IMR-90 (cell line): ENCODE measurements at regions not wholly inside any gene's neighbourhood (a gene's known extent, or its start where the extent isn't known, plus 50 kb on each side); places are given as distances from the start of the nearest gene placed in this dataset.

Experiments
- ATAC-seq: fragments of 200-7000 bp; cut with Tn5 transposase; 2 replicates; pipeline ENCODE4 v1.9.1; 2020; ENCODE audit warnings: low read depth, mild to moderate bottlenecking, moderate library complexity
- BruUV-seq: library from RNA; stranded (reverse); fragments of 400-500 nt; replicated peaks from 2 replicates; lab custom pipeline; 2021; lab: Mats Ljungman, UMichigan
- CTCF ChIA-PET: fragments of 300-600 bp; formaldehyde crosslinking; extraction: SDS; loops from one replicate; lab custom pipeline; 2021; ENCODE audit warnings: antibody characterized with exemption; lab: Yijun Ruan, JAX
- POLR2A ChIA-PET: fragments of 300-600 bp; sonication (Branson Sonifier 250); formaldehyde crosslinking; loops from one replicate; lab custom pipeline; 2022; ENCODE audit warnings: antibody characterized with exemption; ENCODE audit not compliant: unreplicated experiment; lab: Charles Lee
- DNase-seq: peaks from one replicate; pipeline ENCODE4 v3.0.0; 2013
- H2AFZ ChIP-seq: replicated peaks from 2 replicates; pipeline ENCODE3; 2013; ENCODE audit warnings: low read length, mild to moderate bottlenecking; ENCODE audit not compliant: poor library complexity
- H2AK5ac ChIP-seq: 2 replicates; pipeline ENCODE4 v1.6.1; 2013; ENCODE audit warnings: low read depth, low read length, inconsistent platforms
- H2AK9ac ChIP-seq: replicated peaks from 2 replicates; pipeline ENCODE3; 2013; ENCODE audit warnings: mild to moderate bottlenecking, low read depth, low read length, moderate library complexity; ENCODE audit not compliant: poor library complexity
- H2BK120ac ChIP-seq: 2 replicates; pipeline ENCODE4 v1.6.1; 2013; ENCODE audit warnings: low read depth, low read length, inconsistent platforms
- H2BK15ac ChIP-seq: 3 replicates; pipeline ENCODE4 v1.6.1; 2013; ENCODE audit warnings: low read depth, low read length, inconsistent platforms
- H2BK20ac ChIP-seq: 2 replicates; pipeline ENCODE4 v1.6.1; 2013; ENCODE audit warnings: low read depth, mild to moderate bottlenecking, inconsistent platforms, low read length, moderate library complexity
- H2BK5ac ChIP-seq: 2 replicates; pipeline ENCODE4 v1.6.1; 2013; ENCODE audit warnings: mild to moderate bottlenecking, low read depth, low read length, inconsistent platforms; ENCODE audit not compliant: poor library complexity, severe bottlenecking
- H3K14ac ChIP-seq: replicated peaks from 2 replicates; pipeline ENCODE4 v1.6.1; 2013; ENCODE audit warnings: low read depth, low read length, inconsistent platforms
- H3K18ac ChIP-seq: 2 replicates; pipeline ENCODE4 v1.6.1; 2013; ENCODE audit warnings: low read depth, low read length, control low read depth
- H3K23ac ChIP-seq: 2 replicates; pipeline ENCODE4 v1.6.1; 2013; ENCODE audit warnings: low read depth, low read length, inconsistent platforms
- H3K27ac ChIP-seq: 2 replicates; pipeline ENCODE4 v1.5.1; 2013; ENCODE audit warnings: mild to moderate bottlenecking, control low read depth, low read length; ENCODE audit not compliant: insufficient read depth
- H3K27me3 ChIP-seq: 2 replicates; pipeline ENCODE4 v1.6.1; 2013; ENCODE audit warnings: low read length; ENCODE audit not compliant: control insufficient read depth, insufficient read depth
- H3K36me3 ChIP-seq: 2 replicates; pipeline ENCODE4 v1.6.1; 2013; ENCODE audit warnings: low read length, mixed read lengths; ENCODE audit not compliant: control insufficient read depth, insufficient read depth
- H3K4ac ChIP-seq: 2 replicates; pipeline ENCODE4 v1.6.1; 2013; ENCODE audit warnings: low read depth, low read length, inconsistent platforms
- H3K4me1 ChIP-seq: 2 replicates; pipeline ENCODE4 v1.6.1; 2013; ENCODE audit warnings: low read length, mixed read lengths; ENCODE audit not compliant: control insufficient read depth, insufficient read depth
- H3K4me2 ChIP-seq: 2 replicates; pipeline ENCODE4 v1.6.1; 2013; ENCODE audit warnings: low read depth, mild to moderate bottlenecking, control low read depth, low read length, moderate library complexity
- H3K4me3 ChIP-seq: 2 replicates; pipeline ENCODE4 v1.5.1; 2013; ENCODE audit warnings: low read depth, mild to moderate bottlenecking, control low read depth, low read length, moderate library complexity; ENCODE audit not compliant: insufficient read depth
- H3K56ac ChIP-seq: 2 replicates; pipeline ENCODE4 v1.6.1; 2013; ENCODE audit warnings: low read length, inconsistent platforms; ENCODE audit not compliant: insufficient read depth; ENCODE audit errors: extremely low read depth
- H3K79me1 ChIP-seq, 2 experiments: 2 replicates each; pipeline ENCODE4 v1.6.1; 2013; ENCODE audit warnings: low read length in 2 of 2, inconsistent platforms in 1 of 2, low read depth in 1 of 2
- H3K9ac ChIP-seq: 2 replicates; pipeline ENCODE4 v1.6.1; 2013; ENCODE audit warnings: low read depth, low read length, control low read depth
- H3K9me1 ChIP-seq: 2 replicates; pipeline ENCODE4 v1.6.1; 2013; ENCODE audit warnings: low read length, inconsistent platforms; ENCODE audit not compliant: insufficient read depth
- H3K9me3 ChIP-seq: 2 replicates; pipeline ENCODE4 v1.6.1; 2013; ENCODE audit warnings: low read length; ENCODE audit not compliant: control insufficient read depth, insufficient read depth
- H4K20me1 ChIP-seq: 2 replicates; pipeline ENCODE4 v1.6.1; 2013; ENCODE audit warnings: low read length, inconsistent platforms; ENCODE audit not compliant: insufficient read depth
- H4K5ac ChIP-seq: 2 replicates; pipeline ENCODE4 v1.6.1; 2013; ENCODE audit warnings: mild to moderate bottlenecking, low read depth, low read length, control low read depth
- H4K8ac ChIP-seq, 2 experiments: 2 replicates each; pipeline ENCODE4 v1.6.1; 2013; ENCODE audit warnings: low read depth in 2 of 2, low read length in 2 of 2, control low read depth in 1 of 2, inconsistent platforms in 1 of 2
- H4K91ac ChIP-seq: 2 replicates; pipeline ENCODE4 v1.6.1; 2013; ENCODE audit warnings: low read depth, low read length, inconsistent platforms; ENCODE audit not compliant: insufficient read depth
- RCOR1 ChIP-seq: IDR thresholded peaks from 2 replicates; pipeline ENCODE4 v1.6.1; 2012; ENCODE audit warnings: mild to moderate bottlenecking, low read length, improper control_type of control experiment; ENCODE audit not compliant: insufficient replicate concordance
- WGBS, 2 experiments: methylation state at CpG; one replicate each; pipeline versions ENCODE4 v1.1.5 to v1.1.7; 2013; ENCODE audit warnings: missing lambda C conversion rate in 2 of 2; ENCODE audit not compliant: insufficient read length in 1 of 2; ENCODE audit errors: extremely low coverage in 2 of 2; 5-methylcytosine and 5-hydroxymethylcytosine counted together
- dilution Hi-C: fragments of 300-500 bp; cut with HindIII; formaldehyde crosslinking; loops from one replicate; pipeline ENCODE4 v1.14.3; 2018; ENCODE audit warnings: low sequenced_read_pairs; ENCODE audit not compliant: unreplicated experiment
- in situ Hi-C: fragments of 300-500 bp; cut with MboI; formaldehyde crosslinking; loops from 3 replicates; pipeline ENCODE4 v1.14.3; 2019; ENCODE audit warnings: low sequenced_read_pairs, inconsistent platforms, mixed read lengths
- intact Hi-C: fragments of 100-400 bp; cut with micrococcal nuclease; formaldehyde crosslinking; loops from 2 replicates; pipeline ENCODE4 v1.10.0; 2022

DNA sequence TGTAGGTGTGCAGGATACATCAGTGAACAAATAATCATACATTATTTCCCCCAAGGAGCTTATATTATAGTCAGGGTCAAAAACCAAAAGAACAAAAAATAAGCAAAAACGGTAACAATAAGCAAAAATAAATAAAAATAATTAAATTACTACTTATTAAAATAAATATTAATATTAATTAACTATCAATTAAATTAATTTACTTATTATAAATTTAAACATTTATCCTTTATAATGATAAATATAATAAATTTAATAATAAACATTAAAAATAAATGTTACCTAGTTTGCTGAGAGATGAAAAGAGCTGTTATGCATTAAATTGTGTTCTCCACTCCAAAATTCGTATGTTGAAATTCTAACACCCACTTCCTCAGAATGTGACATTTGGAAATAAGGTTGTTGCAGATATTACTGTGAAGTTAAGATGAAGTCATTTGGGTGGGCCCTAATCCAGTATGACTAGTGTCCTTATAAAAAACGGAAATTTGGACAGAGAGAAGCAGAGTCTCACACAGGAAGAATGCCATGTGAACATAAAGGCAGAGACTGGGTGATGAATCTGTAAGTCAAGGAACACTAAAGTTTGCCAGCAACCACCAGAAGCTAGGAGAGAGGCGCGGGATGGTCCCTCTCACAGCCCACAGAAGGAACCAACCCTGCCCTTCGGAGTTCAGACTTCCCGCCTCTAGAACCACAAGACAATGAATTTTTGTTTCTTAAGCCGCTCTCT, 67.2 kb upstream of the IBSP start:
- Histone ChIP-seq H4K20me1 (no peaks in the 10 kb centered on the region), H3K9me1 (no peaks in the 10 kb centered on the region), H3K9me3 (no peaks in the 10 kb centered on the region), H3K4me2 (no peak overlapping the region), H3K4me3 (no peak overlapping the region), H2BK5ac (no peak overlapping the region), H3K18ac (no peak overlapping the region), H3K79me1 (no peaks in the 10 kb centered on the region), H2BK20ac (no peak overlapping the region), H2BK15ac (no peak overlapping the region), H3K27me3 (no peaks in the 10 kb centered on the region), H3K36me3 (no peaks in the 10 kb centered on the region), H3K56ac (no peak overlapping the region), H2AFZ (no peak overlapping the region), H3K14ac (no peak overlapping the region), H3K27ac (no peak overlapping the region), H4K8ac (no peak overlapping the region), H2AK5ac (no peak overlapping the region), H3K9ac (no peak overlapping the region), H2AK9ac (no peak overlapping the region), H3K4ac (no peak overlapping the region), H3K23ac (no peak overlapping the region), H2BK120ac (no peak overlapping the region), H4K5ac (no peak overlapping the region), H3K4me1 (no peaks in the 10 kb centered on the region), H4K91ac (no peak overlapping the region)
- ChIA-PET CTCF (interaction anchor here (0.7 kb wide), 1 partner anchor 55 kb away, joined by 4 read pairs; no protein-coding TSS in a partner anchor), POLR2A (interaction anchor here (0.6 kb wide), 1 partner anchor 35 kb away, joined by 3 read pairs; no protein-coding TSS in a partner anchor)
- intact Hi-C loops = loop anchor here (10.0 kb wide), 1 partner anchor 1317 kb away; no protein-coding TSS in a partner anchor
- DNase-seq = no peak
- dilution Hi-C loops = no loop called here
- WGBS, 2 experiments = 56% methylated on average over 2 of the region's 8 CpGs; no CpG with 5 or more reads in 1 of the 2 experiments
- no TSS peak for BruUV-seq
- in situ Hi-C loops = no loop called here
- ATAC-seq = no peak
- TF ChIP-seq RCOR1 = no peak
